Natural killer cell (primary cell): ENCODE measurements at regions not wholly inside any gene's neighbourhood (a gene's known extent, or its start where the extent isn't known, plus 50 kb on each side); places are given as distances from the start of the nearest gene placed in this dataset.
"Not testable (repeated sequence)": the region's sequence is repeated elsewhere in the genome, so short reads cannot be mapped to it uniquely, and the experiment has no call there.

Experiments used
- ATAC-seq, 3 donors: fragments of 150-1000 bp in 2 of 3; fragments of 200-7000 bp in 1 of 3; cut with Tn5 transposase; 1 replicate in 1 of 3; 2 replicates in 2 of 3; pipeline ENCODE4 v1.10.0; 2021; ENCODE audit warnings: mild to moderate bottlenecking in 2 of 3, moderate library complexity in 2 of 3
- DNase-seq, 2 donors: peaks; one replicate each; pipeline versions ENCODE4 v3.0.0 to v3.0.0-alpha.2; 2013 to 2021; ENCODE audit warnings: mixed read lengths in 1 of 2
- H3K27ac ChIP-seq: one replicate; pipeline ENCODE4 v1.5.1; 2013; ENCODE audit warnings: mild to moderate bottlenecking, low read length
- H3K27me3 ChIP-seq: one replicate; pipeline ENCODE4 v1.6.1; 2013; ENCODE audit warnings: low read length; ENCODE audit not compliant: control insufficient read depth, insufficient read depth
- H3K36me3 ChIP-seq: one replicate; pipeline ENCODE4 v1.6.1; 2013; ENCODE audit warnings: low read length; ENCODE audit not compliant: control insufficient read depth, insufficient read depth
- H3K4me1 ChIP-seq: one replicate; pipeline ENCODE4 v1.6.1; 2013; ENCODE audit warnings: low read length; ENCODE audit not compliant: control insufficient read depth, insufficient read depth
- H3K4me3 ChIP-seq: one replicate; pipeline ENCODE4 v1.5.1; 2013; ENCODE audit warnings: low read length
- H3K9me3 ChIP-seq: one replicate; pipeline ENCODE4 v1.6.1; 2013; ENCODE audit warnings: low read length; ENCODE audit not compliant: control insufficient read depth, insufficient read depth
- H3K27ac Mint-ChIP-seq, 2 donors: one replicate each; pipeline ENCODE4 v1.8.0; 2022; ENCODE audit warnings: mild to moderate bottlenecking in 2 of 2, mixed read lengths in 2 of 2, moderate library complexity in 1 of 2
- H3K27me3 Mint-ChIP-seq, 2 donors: one replicate each; pipeline ENCODE4 v1.8.0; 2022; ENCODE audit warnings: low read depth in 2 of 2, mixed read lengths in 2 of 2
- H3K36me3 Mint-ChIP-seq: one replicate; pipeline ENCODE4 v1.8.0; 2022; ENCODE audit warnings: mixed read lengths
- H3K4me1 Mint-ChIP-seq, 2 donors: one replicate each; pipeline ENCODE4 v1.8.0; 2022; ENCODE audit warnings: mixed read lengths in 2 of 2
- H3K4me3 Mint-ChIP-seq: one replicate; pipeline ENCODE4 v1.8.0; 2022; ENCODE audit warnings: mild to moderate bottlenecking, moderate library complexity, mixed read lengths
- H3K9me3 Mint-ChIP-seq, 2 donors: one replicate each; pipeline ENCODE4 v1.8.0; 2022; ENCODE audit warnings: mixed read lengths in 2 of 2
- CTCF ChIP-seq: fragments of 200-600 bp; IDR thresholded peaks from one replicate; pipeline ENCODE4 v1.8.0; 2022; ENCODE audit warnings: antibody characterized with exemption
- WGBS: methylation state at CpG from one replicate; pipeline ENCODE4 v1.1.7; 2013; ENCODE audit warnings: missing lambda C conversion rate; ENCODE audit not compliant: insufficient coverage; 5-methylcytosine and 5-hydroxymethylcytosine counted together
- intact Hi-C: fragments of 100-400 bp; cut with micrococcal nuclease; formaldehyde crosslinking; loops from one replicate; pipeline ENCODE4 v1.14.2; 2022

GRCh38 chr5:82422751-82423181 is 144.6 kb upstream of the RPS23 start:
- Histone ChIP-seq H3K4me1 (no peaks in the 10 kb centered on the region), H3K27ac (no peak overlapping the region), H3K27me3 (no peaks in the 10 kb centered on the region), H3K36me3 (no peaks in the 10 kb centered on the region), H3K4me3 (no peak overlapping the region), H3K9me3 (no peaks in the 10 kb centered on the region)
- ATAC-seq, result no peak
- no peak overlapping the region for H3K27ac Mint-ChIP-seq
- no peak for TF ChIP-seq CTCF
- H3K9me3 Mint-ChIP-seq, result no peaks in the 10 kb centered on the region
- no peak for DNase-seq
- intact Hi-C loops, result no loop called here
- WGBS, result 80% methylated on average over 6 of the region's 6 CpGs
- no peaks in the 10 kb centered on the region for H3K27me3 Mint-ChIP-seq
- H3K4me1 Mint-ChIP-seq, result no peaks in the 10 kb centered on the region
- H3K36me3 Mint-ChIP-seq, result no peaks in the 10 kb centered on the region
- H3K4me3 Mint-ChIP-seq, result no peak overlapping the region

- no peak overlapping the region for H3K27ac ChIP-seq
- no peaks in the 10 kb centered on the region for H3K9me3 ChIP-seq
- H3K36me3 ChIP-seq, result no peaks in the 10 kb centered on the region
- no peaks in the 10 kb centered on the region for H3K36me3 Mint-ChIP-seq
- intact Hi-C loops, result no loop called here
- no peak for TF ChIP-seq CTCF
- no peak for DNase-seq
- no peaks in the 10 kb centered on the region for H3K9me3 Mint-ChIP-seq
- no peak overlapping the region for H3K4me3 ChIP-seq
- no peaks in the 10 kb centered on the region for H3K4me1 ChIP-seq
- no peaks in the 10 kb centered on the region for H3K27me3 ChIP-seq
- H3K27me3 Mint-ChIP-seq, result no peaks in the 10 kb centered on the region
- H3K4me1 Mint-ChIP-seq, result no peaks in the 10 kb centered on the region
- H3K27ac Mint-ChIP-seq, result no peak overlapping the region
- H3K4me3 Mint-ChIP-seq, result no peak overlapping the region
- WGBS, result 73% methylated on average over 2 of the region's 2 CpGs
- no peak for ATAC-seq
These were observed 144.0 kb upstream of the RPS23 start for GRCh38 chr5:82422001-82422740.

- no peaks in the 10 kb centered on the region for H3K9me3 Mint-ChIP-seq
- ATAC-seq (no peak), DNase-seq (no peak)
- H3K36me3 Mint-ChIP-seq, result no peaks in the 10 kb centered on the region
- no peak overlapping the region for H3K4me3 Mint-ChIP-seq
- TF ChIP-seq CTCF, result no peak
- whole genome bisulfite sequencing, result 95% methylated on average over 3 of the region's 3 CpGs
- H3K4me1 ChIP-seq, result no peaks in the 10 kb centered on the region
- no peaks in the 10 kb centered on the region for H3K9me3 ChIP-seq
- intact Hi-C loops, result no loop called here
- no peaks in the 10 kb centered on the region for H3K36me3 ChIP-seq
- H3K4me1 Mint-ChIP-seq, result no peaks in the 10 kb centered on the region
- no peak overlapping the region for H3K27ac ChIP-seq
- H3K27ac Mint-ChIP-seq, result no peak overlapping the region
- no peaks in the 10 kb centered on the region for H3K27me3 ChIP-seq
- no peaks in the 10 kb centered on the region for H3K27me3 Mint-ChIP-seq
- H3K4me3 ChIP-seq, result no peak overlapping the region
These were observed 143.0 kb upstream of the RPS23 start for GRCh38 chr5:82421119-82421518.

GRCh38 chr5:82420524-82420923 is 142.4 kb upstream of the RPS23 start:
- H3K9me3 Mint-ChIP-seq, H3K27ac Mint-ChIP-seq, ATAC-seq, intact Hi-C loops, H3K4me3 ChIP-seq, H3K4me1 Mint-ChIP-seq, H3K9me3 ChIP-seq, H3K36me3 ChIP-seq, H3K27ac ChIP-seq, H3K4me3 Mint-ChIP-seq, H3K27me3 Mint-ChIP-seq, H3K27me3 ChIP-seq, H3K36me3 Mint-ChIP-seq, H3K4me1 ChIP-seq, DNase-seq: not testable (repeated sequence)
- WGBS, result 80% methylated on average over 3 of the region's 4 CpGs
